DMS79 treated with DMSO at 0.1 percent for 48 hours (cell line): ENCODE measurements at regions not wholly inside any gene's neighbourhood (a gene's known extent, or its start where the extent isn't known, plus 50 kb on each side); places are given as distances from the start of the nearest gene placed in this dataset.

Source experiments
- DNase-seq: peaks from one replicate; lab custom pipeline; 2025; lab: John Stamatoyannopoulos, UW

DNA sequence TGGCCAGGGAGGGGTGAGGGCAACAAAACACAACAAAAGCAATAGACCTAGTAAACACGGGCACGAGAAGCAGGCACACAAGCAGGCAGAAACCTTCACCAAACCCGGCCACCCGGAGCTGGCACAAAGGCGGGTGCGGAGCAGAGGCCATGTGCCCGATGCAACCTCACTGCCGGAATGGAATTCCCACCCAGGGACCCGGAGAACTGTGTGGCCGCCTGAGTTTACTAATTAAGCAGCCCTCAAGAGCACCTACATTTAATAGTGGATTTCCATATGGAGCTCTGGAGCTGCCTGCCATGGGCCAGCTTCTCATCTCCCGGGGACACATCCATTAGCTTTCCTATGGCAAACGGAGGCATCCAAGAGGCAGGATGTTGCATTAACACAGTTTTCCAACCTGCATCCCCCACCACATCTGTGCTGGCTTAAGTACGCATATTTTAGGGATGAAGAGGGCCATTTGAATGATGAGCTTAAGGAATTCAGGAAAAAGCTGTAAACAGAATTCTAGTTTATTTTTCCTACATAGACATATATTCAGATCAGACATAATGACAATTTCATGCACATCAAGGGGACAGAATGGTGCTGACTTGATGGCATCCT is 104.5 kb upstream of the SMIM21 start:
- no peak for DNase-seq

DNA sequence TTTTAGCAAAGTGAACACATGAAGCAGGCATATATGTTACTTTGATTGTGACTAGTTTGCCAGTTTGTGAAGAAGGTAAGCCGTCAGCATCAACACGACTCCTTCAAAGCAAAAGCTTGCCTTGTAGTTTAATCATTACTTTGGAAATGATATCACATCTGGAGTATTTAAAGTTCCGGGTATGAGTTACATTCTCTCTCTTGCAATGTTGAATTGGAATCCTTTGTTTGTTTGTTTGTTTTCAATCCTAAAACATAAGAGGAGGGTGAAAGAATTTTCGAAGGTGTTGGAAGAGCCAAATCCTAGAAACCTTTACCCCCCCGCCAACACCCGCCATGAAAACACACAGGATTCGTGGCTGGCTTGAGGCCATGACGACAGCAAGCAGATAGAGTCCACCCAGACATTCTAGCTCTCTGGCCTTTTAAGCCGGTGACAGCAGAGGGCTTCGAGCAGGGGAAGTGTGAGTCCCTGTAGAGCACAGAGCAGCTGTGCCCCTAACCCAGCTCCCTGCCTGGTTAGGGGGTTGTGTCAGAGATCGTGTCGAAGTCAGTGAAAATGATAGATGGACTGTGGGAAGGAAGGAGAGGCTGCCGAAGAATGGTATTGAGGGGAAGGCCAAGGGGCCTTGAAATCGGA is 103.8 kb upstream of the SMIM21 start:
- no peak for DNase-seq

DNA sequence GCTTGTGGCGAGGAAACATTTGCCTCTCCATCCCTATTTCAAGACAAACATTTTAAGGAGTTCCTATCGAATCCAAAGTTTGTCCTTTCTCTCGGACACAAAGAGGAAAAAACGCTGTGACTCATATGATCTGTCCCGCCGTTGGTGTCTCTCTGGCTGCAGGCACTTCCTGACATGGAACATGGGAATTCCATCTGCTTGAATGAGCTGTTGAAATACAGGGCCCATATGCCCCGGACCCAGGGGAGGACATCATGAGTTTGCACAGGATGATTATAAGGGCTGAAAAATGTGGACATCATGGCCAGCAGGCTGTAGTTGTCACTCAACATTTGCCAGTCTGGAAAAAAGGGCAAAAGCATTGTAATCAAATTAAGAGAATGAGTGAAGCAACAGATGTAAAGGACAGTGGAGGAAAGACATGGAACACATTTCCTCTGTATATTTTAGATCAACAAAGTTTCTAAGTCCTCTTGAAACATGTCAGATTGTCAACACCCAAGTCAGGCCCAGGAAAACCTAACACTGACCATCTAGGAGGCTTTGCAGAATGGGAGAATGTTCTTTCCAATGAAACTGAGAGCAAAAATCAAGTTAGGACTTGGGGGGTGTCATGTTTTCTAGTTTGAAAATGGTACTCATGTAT is 103.2 kb upstream of the SMIM21 start:
- no peak for DNase-seq

DNA sequence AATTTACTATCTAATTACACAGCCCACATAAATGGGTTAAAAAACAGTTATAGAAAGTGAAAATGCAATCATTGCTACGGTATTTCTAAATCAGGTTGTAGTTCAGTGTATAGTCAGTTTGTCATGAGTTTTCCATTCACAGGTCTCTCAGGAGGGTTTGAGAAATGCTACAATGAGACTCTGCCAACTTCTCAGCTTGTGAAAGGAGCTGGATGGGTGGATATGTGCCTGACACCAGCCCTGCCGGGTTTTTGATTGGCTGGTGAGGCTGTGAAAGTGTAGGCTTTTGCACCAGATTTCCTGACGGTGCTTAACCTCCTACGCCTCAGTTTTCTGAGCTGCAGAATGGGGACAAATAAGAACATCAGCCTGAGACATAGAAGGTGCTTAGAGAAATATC is 102.6 kb upstream of the SMIM21 start:
- DNase-seq, result no peak

DNA sequence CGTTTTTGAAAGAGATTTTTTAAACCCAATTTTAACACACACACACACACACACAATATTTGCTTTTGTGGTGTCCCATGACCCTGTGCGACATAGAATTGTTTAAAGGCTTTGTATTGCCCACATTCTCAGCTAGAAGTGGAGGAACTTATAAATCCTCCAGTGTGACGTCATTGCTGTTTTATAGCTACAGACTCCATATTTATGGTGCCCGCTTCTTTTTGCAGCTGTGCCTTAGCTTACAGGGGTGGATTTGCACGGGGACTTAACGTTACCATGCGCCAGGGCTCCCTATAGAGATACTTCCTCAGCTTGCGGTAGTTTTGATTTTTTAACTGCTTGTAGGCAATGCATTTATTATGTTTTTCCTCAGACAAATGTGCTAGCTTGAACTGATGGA is 101.9 kb upstream of the SMIM21 start:
- no peak for DNase-seq

DNA sequence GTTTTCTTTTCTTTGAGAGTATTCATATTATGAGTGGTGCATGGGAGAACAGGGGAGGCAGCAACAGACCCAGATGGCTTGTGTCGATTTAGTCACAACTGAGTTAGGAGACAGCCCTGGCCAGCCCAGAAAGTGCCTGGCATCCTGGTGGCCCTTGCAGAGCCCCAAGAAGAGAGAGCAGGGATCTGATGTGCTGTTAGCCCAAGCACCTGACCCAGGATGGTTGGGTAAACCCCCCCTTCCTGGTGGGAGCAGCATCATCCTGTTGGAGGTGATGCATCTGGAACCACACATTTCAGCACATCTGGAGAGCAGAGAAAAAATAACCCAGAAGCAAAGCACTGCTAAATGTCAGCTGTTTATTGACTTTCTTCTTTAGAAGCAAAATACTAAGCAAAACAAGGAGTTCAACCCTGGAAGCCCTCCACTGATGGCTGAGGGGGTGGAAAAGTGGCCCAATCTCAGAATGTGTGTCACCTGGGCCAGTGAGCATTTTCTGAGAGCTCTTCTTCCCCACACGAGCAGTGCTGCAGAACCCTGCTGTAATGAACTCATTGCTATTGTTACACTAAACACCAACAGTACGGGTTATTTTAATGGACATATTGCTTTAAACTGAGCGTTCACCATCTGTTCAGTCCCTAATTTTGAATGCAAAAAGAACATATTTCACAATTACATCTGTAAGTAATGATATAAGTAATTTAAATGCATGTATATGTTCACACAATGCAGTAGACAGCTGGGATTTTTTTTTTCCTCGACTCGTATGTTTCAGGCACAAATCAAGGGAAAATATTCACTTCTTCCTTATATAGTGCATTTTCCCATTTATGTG is 100.6 kb upstream of the SMIM21 start:
- no peak for DNase-seq

DNA sequence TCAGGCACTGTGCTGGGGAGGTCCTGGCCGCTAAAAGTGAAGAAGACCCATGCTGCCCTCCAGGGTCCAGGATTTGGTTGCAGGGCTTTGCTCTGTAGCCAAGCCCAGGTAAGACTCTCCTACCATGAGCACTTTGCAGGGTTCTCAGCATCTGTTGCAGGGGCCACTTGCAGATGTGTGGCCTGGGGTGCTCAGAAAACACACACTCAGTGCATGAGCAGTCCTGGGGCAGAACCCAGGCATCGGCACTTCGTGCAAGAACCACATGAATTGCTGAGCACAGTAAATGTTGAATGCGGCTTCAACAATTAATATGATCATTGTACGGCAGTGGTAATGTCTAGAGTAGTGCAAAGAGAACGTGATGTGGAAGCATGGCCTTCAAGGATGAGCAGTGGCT is 98.5 kb upstream of the SMIM21 start:
- no peak for DNase-seq

DNA sequence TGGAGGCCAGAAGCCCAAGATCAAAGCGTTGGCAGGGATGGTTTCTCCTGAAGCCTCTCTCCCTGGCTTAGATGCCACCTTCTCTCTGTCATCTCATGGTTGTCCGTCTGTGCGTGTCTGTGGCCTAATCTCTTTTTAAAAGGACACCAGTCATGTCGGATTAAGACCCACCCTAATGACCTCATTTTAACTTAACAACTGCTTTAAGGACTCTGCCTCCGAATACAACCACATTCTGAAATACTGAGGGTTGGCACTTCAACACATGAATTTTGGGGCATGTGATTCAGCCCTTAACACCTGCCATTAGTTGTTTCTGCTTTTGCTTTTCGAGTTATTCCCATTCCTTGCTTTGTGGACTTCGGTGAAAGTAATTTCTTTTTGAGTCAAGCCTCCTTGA is 97.8 kb upstream of the SMIM21 start:
- DNase-seq, result no peak

DNA sequence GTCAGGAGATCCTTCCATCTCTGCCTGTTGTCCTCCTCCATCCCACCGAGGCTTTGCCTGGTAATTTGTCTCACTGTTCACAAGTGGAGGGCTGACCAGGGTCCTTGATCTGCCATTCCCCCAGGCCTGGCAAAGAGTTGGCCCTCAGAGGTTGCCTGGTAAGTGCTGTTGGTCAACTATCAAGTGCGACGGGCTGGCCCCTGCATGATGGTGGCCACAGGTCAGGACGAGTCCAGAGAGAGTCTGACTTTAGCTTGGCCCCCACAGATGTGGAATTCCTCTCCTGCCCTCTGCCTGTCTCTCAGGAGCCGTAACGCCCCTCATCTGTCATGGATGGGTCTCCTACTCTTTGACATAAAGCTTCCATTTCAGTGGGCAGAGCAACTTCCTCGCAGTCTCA is 97.3 kb upstream of the SMIM21 start:
- no peak for DNase-seq

DNA sequence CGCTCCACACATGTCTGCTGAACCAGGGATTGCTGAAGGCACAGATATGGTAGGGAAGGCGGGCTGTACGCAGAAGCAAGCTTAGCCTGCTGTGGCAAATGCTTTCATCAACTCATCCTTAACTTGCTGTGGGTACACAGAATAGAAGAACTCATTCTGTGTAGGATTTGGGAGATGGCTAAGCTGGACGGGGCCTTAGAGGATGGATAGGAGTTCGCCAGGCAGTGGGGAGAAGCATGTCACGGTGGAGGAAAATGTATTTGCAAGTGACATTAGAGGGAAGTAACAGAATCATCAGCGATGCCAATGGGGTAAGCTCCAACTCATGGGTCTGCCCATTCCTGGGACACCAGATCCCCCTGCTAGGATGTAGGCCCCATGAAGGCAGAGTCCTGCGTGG is 96.7 kb upstream of the SMIM21 start:
- no peak for DNase-seq

DNA sequence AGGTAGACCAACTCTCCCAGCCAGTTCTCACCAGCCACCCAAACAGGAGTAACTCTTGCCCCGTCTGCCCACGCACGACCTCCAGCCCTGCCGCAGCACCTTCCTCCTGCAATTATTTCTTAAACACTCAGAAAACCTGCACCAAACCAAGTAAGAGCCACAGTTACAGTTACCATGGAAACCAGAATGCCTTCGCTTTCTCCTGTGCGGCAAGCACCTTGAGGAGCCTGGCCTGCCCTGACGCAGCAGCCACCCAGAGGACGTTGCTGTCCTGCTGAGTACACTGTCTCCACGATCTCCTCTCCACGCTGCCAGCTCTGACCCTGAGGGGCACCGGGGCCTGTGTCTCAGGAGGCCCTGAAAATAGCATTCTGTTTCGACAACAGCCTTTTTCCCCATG is 94.3 kb upstream of the SMIM21 start:
- no peak for DNase-seq

DNA sequence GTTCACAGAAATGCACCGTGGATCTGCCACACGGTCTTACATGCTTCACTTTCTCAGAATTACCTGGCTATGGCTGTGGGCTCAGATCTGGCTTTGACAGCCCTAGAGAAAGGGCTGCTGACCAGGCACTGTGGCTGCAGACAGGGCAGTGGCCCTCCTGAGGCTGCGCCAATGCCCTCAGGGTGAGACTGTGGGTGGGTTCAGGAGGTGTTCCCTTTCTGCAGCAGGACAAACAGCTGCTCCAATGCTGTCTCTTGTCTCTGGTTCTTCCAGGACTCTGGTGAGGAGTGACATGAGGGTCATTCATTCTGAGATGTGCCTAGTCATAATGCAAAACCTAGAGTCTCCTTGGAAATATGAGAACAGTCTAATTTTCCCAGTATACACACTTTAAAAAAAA is 90.5 kb upstream of the SMIM21 start:
- no peak for DNase-seq

DNA sequence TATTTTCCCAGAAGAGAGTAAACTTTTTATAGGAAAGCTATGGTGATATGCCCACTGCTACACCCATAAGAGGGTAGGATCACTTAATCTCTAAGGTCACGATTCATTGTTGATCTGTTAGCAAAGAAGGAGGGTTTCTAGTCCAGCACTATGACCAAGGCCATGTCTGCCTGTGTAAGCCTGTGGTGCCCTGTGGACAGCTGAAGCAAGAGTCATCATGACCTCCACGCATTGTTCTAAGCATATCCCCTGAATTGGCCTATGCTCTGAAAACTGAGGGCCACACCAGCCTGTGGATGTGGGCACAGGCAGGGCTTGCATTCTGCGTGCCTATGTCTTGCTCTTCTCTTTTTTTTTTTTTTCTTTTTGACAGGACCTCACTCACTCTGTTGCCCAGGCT is 89.8 kb upstream of the SMIM21 start:
- no peak for DNase-seq

DNA sequence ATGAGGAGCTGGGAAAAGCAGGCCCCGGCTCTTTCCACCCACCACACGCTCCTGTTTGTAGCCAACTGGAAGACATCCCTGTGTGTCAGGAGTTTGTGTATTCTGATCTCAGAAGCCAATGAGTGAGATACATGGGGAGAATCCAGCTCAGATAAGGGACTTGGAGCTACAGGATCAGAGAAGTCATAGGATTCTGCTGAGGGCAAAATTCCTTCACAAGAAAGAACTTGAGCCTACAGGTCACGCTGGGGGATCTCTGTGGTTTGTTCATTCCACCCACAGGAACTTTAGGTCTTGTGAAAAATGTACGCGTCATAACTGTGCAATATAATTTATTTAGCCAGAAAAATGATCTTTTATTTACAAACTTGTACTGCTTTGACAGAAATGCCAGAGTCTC is 80.1 kb upstream of the SMIM21 start:
- DNase-seq, result no peak

DNA sequence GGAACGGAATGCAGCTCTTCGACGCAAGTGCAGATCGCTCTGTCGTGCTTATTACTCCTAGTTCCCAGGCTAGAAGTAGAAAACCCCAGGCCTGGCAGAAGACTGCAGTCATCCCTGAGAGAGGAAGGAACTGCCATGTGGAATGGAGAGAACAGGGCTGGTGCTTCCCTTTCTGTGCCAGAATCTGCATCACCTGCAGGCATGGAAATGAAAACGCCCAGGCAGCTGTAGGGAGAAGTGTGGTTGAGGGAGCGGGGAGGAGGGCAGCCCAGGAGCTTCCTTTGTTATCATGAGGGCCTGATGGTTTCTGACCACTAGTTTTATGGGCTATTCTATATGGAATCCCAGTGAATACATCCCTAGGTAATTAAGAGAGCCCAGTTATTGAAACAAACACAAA is 79.4 kb upstream of the SMIM21 start:
- DNase-seq, result no peak

DNA sequence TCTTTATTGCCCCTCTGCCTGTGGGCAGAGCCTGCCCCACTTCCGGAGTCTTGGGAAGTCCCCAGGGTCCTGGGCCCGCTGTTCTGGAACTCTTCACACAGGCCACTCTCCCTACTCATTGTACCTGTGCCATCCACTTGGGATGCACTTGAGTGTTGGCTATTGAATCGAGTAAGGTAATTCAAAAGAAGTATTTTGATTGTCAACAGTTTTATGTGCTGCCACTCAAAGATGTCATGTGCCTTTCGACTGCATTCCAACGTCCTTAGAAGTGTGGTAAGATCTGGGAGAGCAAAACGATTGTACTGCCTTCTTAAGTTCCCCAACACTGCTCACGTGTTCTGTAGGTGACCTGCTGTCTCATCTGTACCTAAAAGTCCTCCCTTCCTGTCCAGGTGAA is 77.0 kb upstream of the SMIM21 start:
- DNase-seq, result peak; percentile 2

DNA sequence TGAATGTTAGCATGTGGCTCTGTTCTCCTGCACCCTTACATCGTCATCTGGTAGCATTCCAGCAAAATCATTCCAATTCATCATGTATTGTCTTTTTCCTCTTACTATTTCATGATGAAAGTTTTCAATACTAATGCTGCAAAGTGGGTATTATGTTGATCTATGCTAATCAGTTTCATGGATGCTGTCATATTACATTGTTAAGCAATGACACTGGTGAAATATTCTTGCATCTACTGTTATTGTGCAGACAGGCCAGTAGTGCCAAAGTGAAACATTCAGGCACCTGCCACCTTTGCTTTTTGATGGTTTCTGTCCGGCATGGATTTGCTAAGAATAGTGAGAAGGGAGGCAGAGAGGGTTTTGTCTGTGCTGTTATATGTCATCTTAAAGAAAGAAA is 76.1 kb upstream of the SMIM21 start:
- DNase-seq, result no peak

DNA sequence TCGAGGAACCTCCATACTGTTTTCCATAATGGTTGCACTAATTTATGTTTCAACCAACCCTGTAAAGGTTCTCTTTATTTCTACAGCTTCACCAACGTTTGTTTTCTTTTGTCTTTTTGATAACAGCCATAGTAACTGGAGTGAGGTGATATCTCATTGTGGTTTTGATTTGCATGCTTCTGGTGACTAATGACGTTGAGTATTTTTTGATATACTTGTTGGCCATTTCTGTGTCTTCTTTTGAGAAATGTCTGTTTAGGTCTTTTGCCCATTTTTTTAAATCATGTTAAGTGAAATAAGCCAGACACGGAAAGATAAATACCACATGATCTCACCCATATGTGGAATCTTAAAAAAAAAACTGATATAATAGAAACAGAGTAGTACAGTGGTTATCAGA is 74.8 kb upstream of the SMIM21 start:
- no peak for DNase-seq

DNA sequence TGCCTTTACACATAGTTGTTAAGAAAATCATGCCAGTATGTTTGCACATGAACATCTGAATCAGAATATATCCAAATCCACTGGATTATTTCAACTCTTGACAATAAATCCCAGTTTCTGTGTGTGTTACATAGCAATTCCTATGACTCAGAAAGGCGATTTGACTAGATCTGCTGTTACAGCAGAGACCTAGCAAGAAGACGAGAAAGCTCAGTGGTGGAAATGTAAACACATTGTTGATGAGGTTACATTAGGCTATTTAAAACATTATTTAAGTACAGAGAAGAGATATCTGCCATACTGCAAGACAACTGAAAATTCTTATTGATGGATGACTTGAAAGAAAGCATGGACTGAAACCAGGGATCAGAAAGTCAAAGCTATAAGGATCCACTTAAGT is 73.0 kb upstream of the SMIM21 start:
- DNase-seq, result no peak

DNA sequence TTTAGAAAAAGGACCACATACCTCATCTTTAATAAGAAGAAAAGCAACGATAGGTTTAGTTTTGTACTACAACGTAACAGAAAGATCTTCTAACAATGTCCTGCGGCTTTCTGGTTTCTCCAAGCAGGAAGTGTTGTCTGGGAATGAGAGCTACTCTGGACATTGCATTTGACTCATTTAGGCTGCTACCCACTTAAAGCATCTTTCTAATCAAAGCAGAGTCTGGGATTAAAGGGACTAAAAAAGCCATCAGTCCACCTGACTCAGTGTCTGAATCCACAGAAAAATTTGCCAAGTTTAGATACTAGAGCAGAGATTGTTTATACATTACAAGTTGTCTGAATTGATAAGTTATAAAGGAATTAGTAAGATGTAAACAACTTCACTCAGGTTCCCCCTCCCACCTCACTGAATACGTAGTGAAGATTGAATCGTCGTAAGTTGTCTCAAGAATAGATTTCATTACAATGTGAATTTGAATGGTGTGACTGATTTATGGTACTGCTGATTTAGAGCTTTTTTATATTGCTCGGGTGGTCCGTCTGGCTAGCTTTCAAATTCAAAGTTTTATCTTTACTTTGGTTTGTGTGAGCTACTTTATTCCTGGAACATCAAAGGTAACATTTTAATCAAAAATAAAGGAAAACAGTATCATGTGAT is 70.2 kb upstream of the SMIM21 start:
- DNase-seq, result no peak

DNA sequence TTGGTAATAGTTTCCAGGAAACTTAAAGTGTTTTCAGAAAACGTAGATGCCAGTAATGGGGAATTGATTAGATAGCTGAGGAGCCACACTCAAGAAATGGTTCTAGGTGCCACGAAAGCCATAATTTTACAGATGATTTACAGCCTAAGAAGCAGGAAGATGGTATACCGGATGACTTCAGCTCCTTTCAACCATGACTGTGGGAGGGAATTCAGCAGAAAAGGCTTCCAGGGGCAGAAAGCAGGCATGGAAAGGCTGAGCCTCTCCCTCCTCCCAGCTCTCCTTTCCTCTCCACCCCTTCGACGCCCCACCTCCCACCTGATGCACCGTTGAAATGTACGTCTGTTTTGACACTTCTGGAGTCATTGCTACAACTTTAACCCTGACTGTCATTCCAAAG is 68.6 kb upstream of the SMIM21 start:
- DNase-seq, result peak; percentile 17

DNA sequence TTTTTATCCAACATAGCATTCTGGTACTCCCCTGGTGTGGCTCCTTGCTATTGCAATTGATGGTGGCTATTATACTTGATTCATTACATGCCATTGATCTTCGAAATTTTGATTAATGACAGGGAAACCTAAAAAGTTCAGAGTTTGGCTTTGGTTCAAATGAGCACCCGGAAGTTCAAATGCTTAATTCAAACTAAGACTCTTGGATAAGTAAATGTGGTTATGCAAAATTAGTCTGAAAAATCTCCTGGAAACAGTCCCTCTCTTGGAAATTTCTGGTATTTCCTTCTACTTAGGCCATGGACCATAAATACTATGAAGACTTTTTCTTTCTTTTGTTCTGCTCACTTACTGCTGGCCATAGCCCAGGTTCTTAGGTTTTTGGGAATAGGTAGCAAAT is 65.3 kb upstream of the SMIM21 start:
- DNase-seq, result no peak

DNA sequence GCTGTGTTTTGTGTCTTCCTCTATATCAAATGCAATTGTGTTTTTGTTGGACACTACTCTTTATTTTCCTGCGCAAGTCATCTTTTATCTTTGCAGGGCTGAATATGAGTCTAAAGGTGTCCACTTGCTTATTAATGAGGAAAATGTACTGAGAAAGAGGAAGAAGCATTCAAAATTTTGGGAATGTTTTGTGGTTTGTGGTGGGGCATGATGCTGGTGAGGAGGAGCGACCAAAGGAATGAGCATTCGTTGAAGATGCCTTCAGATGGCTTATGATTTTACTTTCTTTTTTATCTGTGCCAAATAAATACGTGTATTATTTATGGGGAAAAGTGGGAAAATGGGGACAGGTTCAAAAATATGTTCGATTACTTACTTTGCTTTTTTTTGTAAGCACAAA is 63.9 kb upstream of the SMIM21 start:
- no peak for DNase-seq
